ENCODE measurements at regions not wholly inside any gene's neighbourhood (a gene's known extent, or its start where the extent isn't known, plus 50 kb on each side); places are given as distances from the start of the nearest gene placed in this dataset.
"Not testable (repeated sequence)": the region's sequence is repeated elsewhere in the genome, so short reads cannot be mapped to it uniquely, and the experiment has no call there.

- TF ChIP-seq EZH2 (IDR thresholded peaks at IDR 0.05); POLR2AphosphoS5 (IDR thresholded peaks at IDR 0.05; ENCODE audit: borderline replicate concordance, low read depth, low read length); FOXP2 (optimal IDR thresholded peaks at IDR 0.05; ENCODE audit: control extremely low read depth, extremely low read length, insufficient read depth): not testable (repeated sequence)
These were observed 51.6 kb upstream of the MAP4K4 start for GRCh38 chr2:101645886-101646285.
